PC-9 (cell line): ENCODE measurements at regions not wholly inside any gene's neighbourhood (a gene's known extent, or its start where the extent isn't known, plus 50 kb on each side); places are given as distances from the start of the nearest gene placed in this dataset.

Source experiments
- BruUV-seq: library from RNA; stranded (reverse); fragments of 400-500 nt; replicated peaks from 2 replicates; lab custom pipeline; 2021; lab: Mats Ljungman, UMichigan
- CTCF ChIA-PET: fragments of 300-600 bp; sonication (Branson Sonifier 250); formaldehyde crosslinking; loops from one replicate; lab custom pipeline; 2022; ENCODE audit warnings: antibody characterized with exemption; lab: Charles Lee
- POLR2A ChIA-PET: fragments of 300-600 bp; sonication (Branson Sonifier 250); formaldehyde crosslinking; loops from one replicate; lab custom pipeline; 2022; ENCODE audit warnings: antibody characterized with exemption; ENCODE audit not compliant: unreplicated experiment; lab: Charles Lee
- DNase-seq, 2 experiments: peaks; one replicate each; pipeline versions ENCODE4 v3.0.0 to v3.0.0-alpha.2; 2015 to 2022; ENCODE audit warnings: mixed read lengths in 1 of 2
- H2AFZ ChIP-seq: fragments of 200-600 bp; sonication (generic); 2 replicates; pipeline ENCODE4 v1.8.1; 2017; ENCODE audit warnings: antibody characterized with exemption
- H3F3A ChIP-seq: fragments of 200-600 bp; sonication (generic); 2 replicates; pipeline ENCODE4 v1.8.1; 2017; ENCODE audit warnings: antibody characterized with exemption, mild to moderate bottlenecking, low read depth; ENCODE audit not compliant: insufficient read depth
- H3K27ac ChIP-seq: fragments of 200-600 bp; sonication (generic); 2 replicates; pipeline ENCODE4 v1.6.1; 2016; ENCODE audit warnings: mixed run types
- H3K27me3 ChIP-seq: fragments of 200-600 bp; sonication (generic); 2 replicates; pipeline ENCODE4 v1.6.1; 2016; ENCODE audit warnings: low read depth, mixed run types; ENCODE audit not compliant: insufficient read depth
- H3K36me3 ChIP-seq: fragments of 200-600 bp; sonication (generic); 2 replicates; pipeline ENCODE4 v1.6.1; 2016; ENCODE audit warnings: low read depth, mixed run types
- H3K4me1 ChIP-seq: fragments of 200-600 bp; sonication (generic); replicated peaks from 2 replicates; pipeline ENCODE4 v1.6.1; 2016; ENCODE audit warnings: mixed run types; ENCODE audit not compliant: insufficient read depth
- H3K4me2 ChIP-seq: fragments of 200-600 bp; sonication (generic); 2 replicates; pipeline ENCODE4 v1.6.1; 2017; ENCODE audit warnings: mixed run types
- H3K4me3 ChIP-seq: fragments of 200-600 bp; sonication (generic); 2 replicates; pipeline ENCODE4 v1.6.1; 2016; ENCODE audit warnings: mixed run types
- H3K79me2 ChIP-seq: fragments of 200-600 bp; sonication (generic); 2 replicates; pipeline ENCODE4 v1.6.1; 2017; ENCODE audit warnings: low read depth, mixed run types
- H3K9me2 ChIP-seq: fragments of 200-600 bp; sonication (generic); 2 replicates; pipeline ENCODE4 v1.8.1; 2017; ENCODE audit warnings: mild to moderate bottlenecking; ENCODE audit not compliant: insufficient read depth
- H3K9me3 ChIP-seq: fragments of 200-600 bp; sonication (generic); 2 replicates; pipeline ENCODE4 v1.8.1; 2016; ENCODE audit warnings: low read depth; ENCODE audit not compliant: insufficient read depth
- H4K20me1 ChIP-seq: fragments of 200-600 bp; sonication (generic); 2 replicates; pipeline ENCODE4 v1.8.1; 2017; ENCODE audit not compliant: insufficient read depth
- EZH2 ChIP-seq: fragments of 200-600 bp; sonication (generic); IDR thresholded peaks from 2 replicates; pipeline ENCODE4 v1.8.0; 2017; ENCODE audit warnings: antibody characterized with exemption, low read depth
- intact Hi-C: fragments of 100-400 bp; cut with micrococcal nuclease; formaldehyde crosslinking; loops from one replicate; pipeline ENCODE4 v1.10.0; 2022; ENCODE audit not compliant: unreplicated experiment
- TF ChIP-seq, protein P1 (sequence below): fragments of 200-600 bp; sonication (generic); conservative IDR thresholded peaks from 2 replicates; pipeline ENCODE4 v1.6.1; 2017; ENCODE audit warnings: mixed run types, antibody characterized with exemption, mild to moderate bottlenecking, moderate library complexity

DNA sequence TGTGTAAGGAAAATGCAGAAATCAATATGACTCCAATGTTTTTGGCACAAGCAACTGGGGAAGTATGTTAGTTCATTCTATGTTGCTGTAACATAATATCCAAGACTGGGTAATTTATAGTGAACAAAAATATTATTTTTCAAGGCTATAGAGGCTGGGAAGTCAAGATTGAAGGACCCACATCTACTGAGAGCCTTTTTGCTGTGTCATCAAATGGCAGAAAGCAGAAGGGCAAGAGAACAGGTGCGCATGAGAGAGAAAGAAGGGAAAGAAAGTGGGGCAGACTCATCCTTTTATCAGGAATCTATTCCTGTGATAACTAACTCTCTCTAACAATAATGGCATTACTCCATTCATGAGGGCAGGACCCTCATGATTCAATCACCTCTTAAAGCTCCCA is 237.2 kb downstream of the FAT4 start:
- BruUV-seq: no TSS peak
- no peaks in the 10 kb centered on the region for H3K36me3 ChIP-seq
- no peaks in the 10 kb centered on the region for H3K9me2 ChIP-seq
- H3K9me3 ChIP-seq: no peaks in the 10 kb centered on the region
- DNase-seq: no peak
- no peak overlapping the region for H2AFZ ChIP-seq
- H3K4me1 ChIP-seq: no peaks in the 10 kb centered on the region
- ChIA-PET CTCF (no interaction called here), POLR2A (no interaction called here)
- no peaks in the 10 kb centered on the region for H4K20me1 ChIP-seq
- no peak overlapping the region for H3K4me3 ChIP-seq
- H3K27me3 ChIP-seq: no peaks in the 10 kb centered on the region
- intact Hi-C loops: no loop called here
- H3K4me2 ChIP-seq: no peak overlapping the region
- no peak for TF ChIP-seq EZH2
- TF ChIP-seq, protein P1, sequence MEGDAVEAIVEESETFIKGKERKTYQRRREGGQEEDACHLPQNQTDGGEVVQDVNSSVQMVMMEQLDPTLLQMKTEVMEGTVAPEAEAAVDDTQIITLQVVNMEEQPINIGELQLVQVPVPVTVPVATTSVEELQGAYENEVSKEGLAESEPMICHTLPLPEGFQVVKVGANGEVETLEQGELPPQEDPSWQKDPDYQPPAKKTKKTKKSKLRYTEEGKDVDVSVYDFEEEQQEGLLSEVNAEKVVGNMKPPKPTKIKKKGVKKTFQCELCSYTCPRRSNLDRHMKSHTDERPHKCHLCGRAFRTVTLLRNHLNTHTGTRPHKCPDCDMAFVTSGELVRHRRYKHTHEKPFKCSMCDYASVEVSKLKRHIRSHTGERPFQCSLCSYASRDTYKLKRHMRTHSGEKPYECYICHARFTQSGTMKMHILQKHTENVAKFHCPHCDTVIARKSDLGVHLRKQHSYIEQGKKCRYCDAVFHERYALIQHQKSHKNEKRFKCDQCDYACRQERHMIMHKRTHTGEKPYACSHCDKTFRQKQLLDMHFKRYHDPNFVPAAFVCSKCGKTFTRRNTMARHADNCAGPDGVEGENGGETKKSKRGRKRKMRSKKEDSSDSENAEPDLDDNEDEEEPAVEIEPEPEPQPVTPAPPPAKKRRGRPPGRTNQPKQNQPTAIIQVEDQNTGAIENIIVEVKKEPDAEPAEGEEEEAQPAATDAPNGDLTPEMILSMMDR: no peak
- H3K27ac ChIP-seq: no peak overlapping the region
- H3F3A ChIP-seq: no peaks in the 10 kb centered on the region
- H3K79me2 ChIP-seq: no peaks in the 10 kb centered on the region

DNA sequence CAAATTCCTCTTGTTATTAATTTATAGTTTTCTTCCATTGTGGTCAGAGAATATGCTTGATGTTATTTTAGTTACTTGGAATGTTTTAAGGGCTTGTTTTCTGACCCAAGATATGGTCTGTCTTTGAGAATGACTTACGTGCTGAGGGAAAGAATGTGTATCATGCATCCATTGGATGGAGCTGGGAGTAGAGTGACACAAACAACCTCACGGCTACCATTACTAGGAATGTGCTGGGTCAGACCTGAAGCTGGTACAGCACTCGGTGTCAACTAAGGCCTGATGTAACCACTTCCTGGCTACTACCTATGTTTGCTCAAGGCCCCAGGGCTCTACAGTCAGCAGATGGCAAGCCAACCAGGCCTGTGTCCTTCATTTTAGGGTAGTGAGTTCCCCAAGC is 257.8 kb downstream of the FAT4 start:
- no peaks in the 10 kb centered on the region for H3K79me2 ChIP-seq
- H3K4me1 ChIP-seq: no peaks in the 10 kb centered on the region
- no peaks in the 10 kb centered on the region for H3K9me2 ChIP-seq
- CTCF ChIA-PET: no interaction called here
- no peaks in the 10 kb centered on the region for H3K9me3 ChIP-seq
- no peaks in the 10 kb centered on the region; the same call in 1 of the 2 replicates for H4K20me1 ChIP-seq
- intact Hi-C loops: no loop called here
- H3F3A ChIP-seq: no peaks in the 10 kb centered on the region
- TF ChIP-seq, protein P1: no peak
- TF ChIP-seq EZH2: no peak
- no peak overlapping the region for H3K4me2 ChIP-seq
- DNase-seq: no peak
- H3K27ac ChIP-seq: no peak overlapping the region
- no peak overlapping the region for H3K4me3 ChIP-seq
- no peaks in the 10 kb centered on the region for H3K36me3 ChIP-seq
- no peak overlapping the region for H2AFZ ChIP-seq
- POLR2A ChIA-PET: no interaction called here
- H3K27me3 ChIP-seq: no peaks in the 10 kb centered on the region
- no TSS peak for BruUV-seq

DNA sequence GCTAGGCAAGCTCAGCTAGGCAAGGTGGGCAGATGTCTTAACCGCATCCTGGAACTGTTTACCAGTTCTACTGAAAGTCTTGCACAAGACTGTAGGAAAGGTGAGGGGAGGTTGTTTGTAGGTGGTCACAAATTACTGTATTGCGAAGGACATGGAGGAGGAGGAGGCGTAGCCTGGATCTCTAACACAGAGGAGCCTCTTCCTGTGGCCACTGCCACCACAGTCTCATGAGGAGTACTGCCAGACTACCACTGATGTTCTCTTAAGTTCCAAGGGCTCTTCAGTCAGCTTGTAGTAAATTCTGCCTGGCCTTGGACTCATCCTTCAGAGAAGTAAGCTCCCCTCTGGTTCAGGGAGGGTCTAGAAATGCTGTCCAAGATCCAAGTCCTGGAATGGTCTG is 258.6 kb downstream of the FAT4 start:
- Histone ChIP-seq H3F3A (no peaks in the 10 kb centered on the region), H3K79me2 (no peaks in the 10 kb centered on the region), H3K9me2 (no peaks in the 10 kb centered on the region), H3K4me1 (no peaks in the 10 kb centered on the region), H3K4me2 (no peak overlapping the region), H3K36me3 (no peaks in the 10 kb centered on the region), H3K9me3 (no peaks in the 10 kb centered on the region), H3K27ac (no peak overlapping the region), H4K20me1 (no peaks in the 10 kb centered on the region; the same call in 1 of the 2 replicates), H3K4me3 (no peak overlapping the region), H3K27me3 (no peaks in the 10 kb centered on the region), H2AFZ (no peak overlapping the region)
- intact Hi-C loops: no loop called here
- no peak for TF ChIP-seq EZH2
- TF ChIP-seq, protein P1: no peak
- CTCF ChIA-PET: no interaction called here
- no TSS peak for BruUV-seq
- POLR2A ChIA-PET: interaction anchor here (0.5 kb wide), 1 partner anchor 258 kb away, joined by 3 read pairs; no protein-coding TSS in a partner anchor
- DNase-seq: no peak
